NB4 (cell line): ENCODE measurements at regions not wholly inside any gene's neighbourhood (a gene's known extent, or its start where the extent isn't known, plus 50 kb on each side); places are given as distances from the start of the nearest gene placed in this dataset.

Experiments
- POLR2A ChIP-seq: IDR thresholded peaks from 2 replicates; pipeline ENCODE4 v1.6.1; 2011; ENCODE audit warnings: mild to moderate bottlenecking; ENCODE audit not compliant: insufficient read length; ENCODE audit errors: extremely low read depth
- TF ChIP-seq, protein P1 (sequence below): IDR thresholded peaks from one replicate; pipeline ENCODE4 v1.5.1; 2012; ENCODE audit warnings: low read depth, low read length
- TF ChIP-seq, protein P2 (sequence below): IDR thresholded peaks from 2 replicates; pipeline ENCODE4 v1.6.1; 2011; ENCODE audit warnings: low read depth, low read length

DNA sequence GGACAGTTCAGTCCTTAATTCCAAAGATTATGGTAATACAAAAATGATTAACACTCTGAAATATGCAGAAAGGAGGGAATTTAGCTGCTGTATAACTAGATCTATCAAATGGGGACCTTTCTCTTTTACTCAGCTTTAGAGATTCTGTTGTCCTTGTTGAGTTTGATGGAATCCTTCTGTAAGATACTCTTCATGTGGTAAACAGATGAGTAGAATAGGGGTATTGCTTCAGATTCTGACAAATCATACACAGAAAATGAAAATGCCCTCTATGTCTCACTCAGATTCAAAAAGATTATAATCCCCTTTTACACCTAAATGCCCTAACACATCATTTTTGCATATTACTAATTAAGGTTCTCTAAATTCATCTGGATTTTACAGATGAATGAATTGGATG, 50.7 kb downstream of the ARHGAP35 start:
- TF ChIP-seq, protein P1, sequence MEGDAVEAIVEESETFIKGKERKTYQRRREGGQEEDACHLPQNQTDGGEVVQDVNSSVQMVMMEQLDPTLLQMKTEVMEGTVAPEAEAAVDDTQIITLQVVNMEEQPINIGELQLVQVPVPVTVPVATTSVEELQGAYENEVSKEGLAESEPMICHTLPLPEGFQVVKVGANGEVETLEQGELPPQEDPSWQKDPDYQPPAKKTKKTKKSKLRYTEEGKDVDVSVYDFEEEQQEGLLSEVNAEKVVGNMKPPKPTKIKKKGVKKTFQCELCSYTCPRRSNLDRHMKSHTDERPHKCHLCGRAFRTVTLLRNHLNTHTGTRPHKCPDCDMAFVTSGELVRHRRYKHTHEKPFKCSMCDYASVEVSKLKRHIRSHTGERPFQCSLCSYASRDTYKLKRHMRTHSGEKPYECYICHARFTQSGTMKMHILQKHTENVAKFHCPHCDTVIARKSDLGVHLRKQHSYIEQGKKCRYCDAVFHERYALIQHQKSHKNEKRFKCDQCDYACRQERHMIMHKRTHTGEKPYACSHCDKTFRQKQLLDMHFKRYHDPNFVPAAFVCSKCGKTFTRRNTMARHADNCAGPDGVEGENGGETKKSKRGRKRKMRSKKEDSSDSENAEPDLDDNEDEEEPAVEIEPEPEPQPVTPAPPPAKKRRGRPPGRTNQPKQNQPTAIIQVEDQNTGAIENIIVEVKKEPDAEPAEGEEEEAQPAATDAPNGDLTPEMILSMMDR: no peak
- no peak for TF ChIP-seq POLR2A
- TF ChIP-seq, protein P2, sequence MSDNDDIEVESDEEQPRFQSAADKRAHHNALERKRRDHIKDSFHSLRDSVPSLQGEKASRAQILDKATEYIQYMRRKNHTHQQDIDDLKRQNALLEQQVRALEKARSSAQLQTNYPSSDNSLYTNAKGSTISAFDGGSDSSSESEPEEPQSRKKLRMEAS: no peak
